Osteoblast (primary cell): ENCODE measurements at regions not wholly inside any gene's neighbourhood (a gene's known extent, or its start where the extent isn't known, plus 50 kb on each side); places are given as distances from the start of the nearest gene placed in this dataset.

Source experiments
- DNase-seq: peaks from one replicate; pipeline ENCODE4 v3.0.0; 2011; ENCODE audit warnings: low spot score, mixed read lengths; ENCODE audit not compliant: insufficient read length; ENCODE audit errors: missing footprints
- H2AFZ ChIP-seq: 2 replicates; pipeline ENCODE4 v1.6.0; 2011; ENCODE audit warnings: mild to moderate bottlenecking, low read length
- H3K27ac ChIP-seq: 2 replicates; pipeline ENCODE4 v1.5.1; 2011; ENCODE audit warnings: mild to moderate bottlenecking, low read depth, low read length, moderate library complexity
- H3K27me3 ChIP-seq: 2 replicates; pipeline ENCODE4 v1.6.0; 2012; ENCODE audit warnings: mild to moderate bottlenecking, control low read depth, inconsistent platforms, low read length, moderate library complexity; ENCODE audit not compliant: insufficient read depth
- H3K36me3 ChIP-seq: 2 replicates; pipeline ENCODE4 v1.5.1; 2011; ENCODE audit warnings: mild to moderate bottlenecking, low read length, control low read depth, moderate library complexity; ENCODE audit not compliant: insufficient read depth
- H3K4me1 ChIP-seq: 2 replicates; pipeline ENCODE4 v1.5.1; 2011; ENCODE audit warnings: mild to moderate bottlenecking, low read length, control low read depth, moderate library complexity; ENCODE audit not compliant: insufficient read depth
- H3K4me2 ChIP-seq: 2 replicates; pipeline ENCODE4 v1.6.0; 2011; ENCODE audit warnings: mild to moderate bottlenecking, low read length; ENCODE audit not compliant: insufficient read depth
- H3K4me3 ChIP-seq: fragments of 200-600 bp; sonication (generic); 3 replicates; pipeline ENCODE4 v1.5.1; 2012; ENCODE audit warnings: mild to moderate bottlenecking, low read length, inconsistent platforms; ENCODE audit not compliant: insufficient read depth
- H3K79me2 ChIP-seq: 2 replicates; pipeline ENCODE4 v1.6.0; 2012; ENCODE audit warnings: mild to moderate bottlenecking, low read length, control low read depth, inconsistent platforms; ENCODE audit not compliant: insufficient read depth
- H3K9me3 ChIP-seq: 2 replicates; pipeline ENCODE4 v1.5.1; 2011; ENCODE audit warnings: low read depth, low read length, control low read depth
- H4K20me1 ChIP-seq: 2 replicates; pipeline ENCODE4 v1.6.0; 2012; ENCODE audit warnings: mild to moderate bottlenecking, low read length, control low read depth; ENCODE audit not compliant: insufficient read depth
- CTCF ChIP-seq: IDR thresholded peaks from 2 replicates; pipeline ENCODE4 v1.5.1; 2011; ENCODE audit warnings: mild to moderate bottlenecking, low read depth, low read length, moderate library complexity; ENCODE audit errors: extremely low read depth

- no peak for DNase-seq
- H3K4me3 ChIP-seq = no peak overlapping the region
- H2AFZ ChIP-seq = no peak overlapping the region
- H3K4me2 ChIP-seq = no peak overlapping the region
- no peaks in the 10 kb centered on the region for H3K79me2 ChIP-seq
- TF ChIP-seq CTCF = no peak
- no peaks in the 10 kb centered on the region for H4K20me1 ChIP-seq
- no peaks in the 10 kb centered on the region for H3K36me3 ChIP-seq
- no peak overlapping the region for H3K27ac ChIP-seq
- H3K9me3 ChIP-seq = no peaks in the 10 kb centered on the region
- H3K4me1 ChIP-seq = no peaks in the 10 kb centered on the region
- H3K27me3 ChIP-seq = no peaks in the 10 kb centered on the region
Measured at GRCh38 chr4:33078145-33078544, 2358.0 kb downstream of the PCDH7 start.

DNA sequence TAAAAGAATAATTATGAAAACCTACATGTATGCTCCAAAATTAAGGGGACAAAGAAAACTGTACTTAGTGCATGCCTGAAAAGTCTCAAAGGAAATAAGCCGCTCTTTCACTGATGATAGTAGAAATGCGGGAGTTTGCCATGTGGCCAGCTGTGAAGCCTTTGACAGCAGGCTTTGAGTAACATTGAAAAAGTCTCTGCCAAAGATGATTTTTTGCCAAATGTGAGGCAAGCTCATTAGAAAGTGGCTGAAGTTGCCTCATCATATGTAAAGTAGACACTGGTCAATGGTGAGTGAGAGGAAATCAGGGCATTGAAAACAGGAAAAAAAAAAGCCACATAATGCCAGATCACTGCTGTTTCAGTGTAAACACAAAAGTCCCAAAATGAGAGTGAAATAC is 2360.1 kb downstream of the PCDH7 start:
- no peaks in the 10 kb centered on the region for H3K27me3 ChIP-seq
- H3K9me3 ChIP-seq = peaks cover 2% of the 10 kb centered on the region
- H2AFZ ChIP-seq = no peak overlapping the region
- no peaks in the 10 kb centered on the region for H3K36me3 ChIP-seq
- no peaks in the 10 kb centered on the region for H3K4me1 ChIP-seq
- H4K20me1 ChIP-seq = no peaks in the 10 kb centered on the region
- no peak overlapping the region for H3K4me2 ChIP-seq
- no peaks in the 10 kb centered on the region for H3K79me2 ChIP-seq
- no peak overlapping the region for H3K4me3 ChIP-seq
- DNase-seq = no peak
- TF ChIP-seq CTCF = no peak
- no peak overlapping the region for H3K27ac ChIP-seq

DNA sequence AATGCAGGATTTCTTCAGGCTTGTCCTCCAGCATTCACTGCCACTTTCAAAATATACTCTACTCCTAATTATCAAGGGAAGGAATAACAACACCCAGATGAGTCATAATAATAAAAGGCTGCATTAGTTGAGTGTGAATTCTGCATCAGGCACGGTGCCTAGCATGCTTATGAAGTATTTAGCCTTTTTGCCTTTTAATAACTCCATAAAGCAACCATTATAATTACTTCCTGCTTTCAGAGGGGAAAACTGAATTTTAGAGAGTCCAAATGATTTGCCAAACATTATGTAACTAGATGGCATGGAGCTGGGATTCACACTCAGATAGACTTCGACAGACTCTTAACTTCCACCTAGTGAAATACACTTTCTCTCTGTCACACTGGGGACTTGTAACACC is 2365.5 kb downstream of the PCDH7 start:
- Histone ChIP-seq H3K4me3 (no peak overlapping the region), H4K20me1 (no peaks in the 10 kb centered on the region), H2AFZ (no peak overlapping the region), H3K79me2 (no peaks in the 10 kb centered on the region), H3K4me1 (no peaks in the 10 kb centered on the region), H3K27me3 (no peaks in the 10 kb centered on the region), H3K36me3 (no peaks in the 10 kb centered on the region), H3K9me3 (peaks cover 2% of the 10 kb centered on the region), H3K27ac (no peak overlapping the region), H3K4me2 (no peak overlapping the region)
- no peak for TF ChIP-seq CTCF
- DNase-seq = no peak

- H3K27ac ChIP-seq = no peak overlapping the region
- TF ChIP-seq CTCF = no peak
- no peaks in the 10 kb centered on the region for H3K27me3 ChIP-seq
- H4K20me1 ChIP-seq = no peaks in the 10 kb centered on the region
- no peak overlapping the region for H3K4me3 ChIP-seq
- no peak overlapping the region for H3K4me2 ChIP-seq
- no peaks in the 10 kb centered on the region for H3K79me2 ChIP-seq
- H3K4me1 ChIP-seq = no peaks in the 10 kb centered on the region
- no peaks in the 10 kb centered on the region for H3K36me3 ChIP-seq
- DNase-seq = no peak
- peaks cover 2% of the 10 kb centered on the region for H3K9me3 ChIP-seq
- H2AFZ ChIP-seq = no peak overlapping the region
Measured at GRCh38 chr4:33086331-33086925, 2366.3 kb downstream of the PCDH7 start.
